ENCODE measurements at regions not wholly inside any gene's neighbourhood (a gene's known extent, or its start where the extent isn't known, plus 50 kb on each side); places are given as distances from the start of the nearest gene placed in this dataset.

- TF ChIP-seq CTCF (IDR thresholded peaks at IDR 0.05) = no peak
- no peak for TF ChIP-seq ZFX (IDR thresholded peaks at IDR 0.05; ENCODE audit: borderline replicate concordance)
Observed at GRCh38 chr21:15498455-15498854, 231.3 kb upstream of the USP25 start.
